ENCODE measurements at regions not wholly inside any gene's neighbourhood (a gene's known extent, or its start where the extent isn't known, plus 50 kb on each side); places are given as distances from the start of the nearest gene placed in this dataset.
"Not testable (repeated sequence)": the region's sequence is repeated elsewhere in the genome, so short reads cannot be mapped to it uniquely, and the experiment has no call there.

- no peak for DNase-seq (ENCODE audit: low read depth in 3 of 3)
Measured at GRCh38 chr15:31597466-31597865, 270.8 kb downstream of the KLF13 start.

DNA sequence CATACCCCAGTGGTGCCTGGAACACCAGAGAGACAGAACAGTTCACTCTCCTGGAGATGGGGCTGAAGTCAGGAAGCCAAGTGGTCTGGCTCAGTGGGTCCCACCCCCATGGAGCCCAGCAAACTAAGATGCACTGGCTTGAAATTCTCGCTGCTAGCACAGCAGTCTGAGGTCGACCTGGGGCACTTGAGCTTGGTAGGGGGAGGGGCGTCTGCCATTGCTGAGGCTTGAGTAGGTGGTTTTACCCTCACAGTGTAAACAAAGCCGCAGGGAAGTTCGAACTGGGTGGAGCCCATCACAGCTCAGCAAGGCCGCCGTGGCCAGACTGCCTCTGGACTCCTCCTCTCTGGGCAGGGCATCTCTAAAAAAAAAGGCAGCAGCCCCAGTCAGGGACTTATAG is 272.0 kb downstream of the KLF13 start:
- no peak for DNase-seq (ENCODE audit: low read depth in 3 of 3)

GRCh38 chr15:31605467-31605931 is 278.9 kb downstream of the KLF13 start:
- DNase-seq (ENCODE audit: low read depth in 3 of 3) = no peak

GRCh38 chr15:31606194-31606669 is 279.6 kb downstream of the KLF13 start:
- no peak for DNase-seq (ENCODE audit: low read depth in 3 of 3)

GRCh38 chr15:31606931-31607497 is 280.4 kb downstream of the KLF13 start:
- DNase-seq (ENCODE audit: low read depth in 3 of 3) = no peak

GRCh38 chr15:31607656-31608055 is 281.0 kb downstream of the KLF13 start:
- DNase-seq (ENCODE audit: low read depth in 3 of 3) = no peak

- no peak for DNase-seq (ENCODE audit: low read depth in 3 of 3)
Measured at GRCh38 chr15:31609258-31609681, 282.6 kb downstream of the KLF13 start.

- DNase-seq (ENCODE audit: low read depth in 3 of 3) = no peak
Measured at GRCh38 chr15:31609906-31610305, 283.3 kb downstream of the KLF13 start.

DNA sequence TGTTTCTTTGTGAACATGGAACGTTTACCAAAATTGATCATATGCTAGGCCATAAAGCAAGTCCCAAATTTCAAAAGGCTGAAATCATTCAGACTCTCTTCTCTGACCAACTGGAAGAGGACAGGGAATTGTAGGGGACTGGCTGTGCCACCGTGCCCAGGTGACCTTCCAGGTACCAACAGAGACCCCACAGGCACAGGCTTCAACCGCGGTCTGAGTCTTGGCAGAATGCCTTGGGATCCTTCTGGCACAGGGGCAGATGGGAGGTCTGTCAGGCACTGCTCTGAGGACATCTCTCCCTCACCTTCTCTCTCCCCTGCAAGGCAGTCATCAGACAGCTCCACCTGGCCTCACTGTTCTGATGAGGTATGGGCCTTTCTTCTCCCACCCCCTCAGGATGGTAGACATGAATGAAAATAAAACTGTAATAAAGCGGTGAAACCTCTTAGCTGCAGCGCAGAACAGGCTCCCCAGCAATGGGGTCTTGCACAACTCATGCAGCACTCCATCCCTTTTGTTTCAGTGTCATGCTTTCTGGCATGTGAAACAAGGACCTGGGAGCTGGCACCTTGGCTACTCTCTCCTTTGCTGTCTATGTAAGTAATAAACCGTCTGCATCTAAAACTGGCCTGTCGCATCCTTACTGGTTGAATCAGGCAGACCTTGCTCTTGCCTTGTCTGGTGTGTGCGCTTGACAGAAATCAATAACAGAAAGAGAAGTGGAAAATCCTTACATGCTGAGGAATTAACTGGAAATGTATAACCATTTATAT is 289.2 kb downstream of the KLF13 start:
- no peak for DNase-seq (ENCODE audit: low read depth in 3 of 3)

DNA sequence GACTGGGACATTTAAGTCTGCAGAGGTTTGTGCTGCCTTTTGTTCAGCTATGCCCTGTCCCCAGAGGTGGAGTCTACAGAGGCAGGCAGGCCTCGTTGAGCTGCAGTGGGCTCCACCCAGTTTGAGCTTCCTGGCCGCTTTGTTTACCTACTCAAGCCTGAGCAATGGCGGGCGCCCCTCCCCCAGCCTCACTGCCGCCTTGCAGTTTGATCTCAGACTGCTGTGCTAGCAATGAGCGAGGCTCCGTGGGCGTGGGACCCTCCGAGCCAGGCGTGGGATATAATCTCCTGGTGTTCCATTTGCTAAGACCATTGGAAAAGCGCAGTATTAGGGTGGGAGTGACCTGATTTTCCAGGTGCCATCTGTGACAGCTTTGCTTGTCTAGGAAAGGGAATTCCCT is 296.7 kb downstream of the KLF13 start:
- DNase-seq (ENCODE audit: low read depth in 3 of 3) = not testable (repeated sequence)

GRCh38 chr15:31624115-31624514 is 297.5 kb downstream of the KLF13 start:
- DNase-seq (ENCODE audit: low read depth in 3 of 3) = not testable (repeated sequence)

DNA sequence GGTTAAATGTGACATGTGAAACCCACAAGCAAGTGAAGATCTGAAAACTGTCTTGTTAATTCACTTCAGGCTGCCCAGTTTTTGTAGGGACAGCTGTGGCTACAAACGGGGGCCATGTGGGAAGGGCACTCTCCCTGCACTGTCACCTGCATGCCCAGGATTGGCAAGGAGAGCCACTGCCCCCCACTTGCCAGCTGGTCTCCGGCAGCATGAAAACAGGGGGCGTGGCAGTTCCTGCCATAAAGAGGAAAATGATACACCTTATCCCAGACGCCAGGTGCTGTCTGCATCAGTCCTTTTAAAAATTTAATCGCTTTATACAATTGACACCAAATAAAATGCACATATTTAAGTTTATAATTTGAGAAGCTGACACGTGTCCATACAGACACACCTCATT is 309.1 kb downstream of the KLF13 start:
- DNase-seq (ENCODE audit: low read depth in 3 of 3) = not testable (repeated sequence)

- not testable (repeated sequence) for DNase-seq (ENCODE audit: low read depth in 3 of 3)
Measured at GRCh38 chr15:31636911-31637310, 310.3 kb downstream of the KLF13 start.

DNA sequence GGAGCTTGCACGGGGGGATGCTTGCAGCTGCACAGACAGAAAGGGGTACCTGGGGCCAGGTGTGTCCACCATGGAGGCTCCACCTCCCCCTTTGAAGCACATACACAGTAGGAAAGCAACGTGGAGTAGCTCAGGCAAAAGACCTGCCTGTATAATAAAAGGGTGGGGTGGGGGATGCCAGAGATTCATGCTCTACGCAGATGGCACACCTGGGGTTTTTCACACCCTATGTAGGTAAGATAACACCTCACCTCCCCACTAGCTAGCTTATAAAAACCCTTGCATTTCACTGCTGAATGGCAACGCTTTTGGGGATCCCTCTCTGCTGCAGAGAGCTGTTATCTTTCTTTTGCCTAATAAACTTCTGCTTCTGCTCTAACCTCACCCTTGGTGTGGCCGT is 317.3 kb downstream of the KLF13 start:
- DNase-seq (ENCODE audit: low read depth in 3 of 3) = not testable (repeated sequence)

- not testable (repeated sequence) for DNase-seq (ENCODE audit: low read depth in 3 of 3)
Measured at GRCh38 chr15:31644761-31645160, 318.1 kb downstream of the KLF13 start.

GRCh38 chr15:31647337-31647826 is 320.7 kb downstream of the KLF13 start:
- not testable (repeated sequence) for DNase-seq (ENCODE audit: low read depth in 3 of 3)

GRCh38 chr15:31649634-31650033 is 323.0 kb downstream of the KLF13 start:
- not testable (repeated sequence) for DNase-seq (ENCODE audit: low read depth in 3 of 3)

DNA sequence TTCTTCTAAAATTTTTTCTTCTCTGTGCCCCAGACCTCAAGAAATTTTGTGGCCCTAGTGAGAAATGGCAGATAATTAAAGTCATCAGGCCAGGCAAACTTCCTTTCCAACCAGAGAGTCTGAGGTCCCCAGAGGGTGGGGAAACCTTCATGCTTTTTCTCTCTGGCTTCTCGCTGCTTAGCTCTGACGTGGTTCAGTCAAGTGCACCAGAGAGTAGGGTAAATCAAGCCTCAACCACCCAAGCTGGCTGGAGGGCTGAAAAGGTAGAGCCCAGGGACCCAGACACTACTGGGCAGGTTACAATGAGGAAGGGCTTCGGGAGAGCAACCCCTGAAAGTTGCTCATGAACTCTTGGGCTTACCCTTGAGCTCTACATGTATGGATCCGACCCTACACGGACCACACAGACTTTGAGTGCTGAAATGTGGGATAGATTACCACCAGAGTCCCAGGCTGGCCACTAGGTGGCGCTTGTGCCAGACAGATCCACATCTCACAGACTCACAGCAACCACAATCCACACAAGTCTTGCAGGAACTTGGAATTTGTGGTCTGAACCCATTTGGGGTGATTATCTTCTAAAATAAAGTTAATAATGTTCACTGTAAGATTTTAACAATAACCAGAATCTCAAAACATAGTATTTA is 323.5 kb downstream of the KLF13 start:
- DNase-seq (ENCODE audit: low read depth in 3 of 3) = peak; percentile 13 to 34 (median 29)

GRCh38 chr15:31656915-31657314 is 330.3 kb downstream of the KLF13 start:
- not testable (repeated sequence) for DNase-seq (ENCODE audit: low read depth in 3 of 3)

- no peak for DNase-seq (ENCODE audit: low read depth in 3 of 3)
Measured at GRCh38 chr15:31660816-31661215, 334.2 kb downstream of the KLF13 start.

DNA sequence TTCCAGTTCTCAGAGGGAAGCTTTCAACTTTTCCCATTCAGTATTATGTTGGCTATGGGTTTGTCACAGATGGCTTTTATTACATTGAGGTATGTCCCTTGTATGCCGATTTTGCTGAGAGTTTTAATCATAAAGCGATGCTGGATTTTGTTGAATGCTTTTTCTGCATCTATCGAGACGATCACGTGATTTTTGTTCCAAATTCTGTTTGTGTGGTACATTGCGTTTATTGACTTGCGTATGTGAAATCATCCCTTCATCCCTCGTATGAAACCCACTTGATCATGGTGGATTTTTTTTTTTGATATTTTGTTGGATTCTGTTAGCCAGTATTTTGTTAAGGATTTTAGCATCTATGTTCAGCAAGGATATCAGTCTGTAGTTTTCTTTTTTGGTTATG is 339.1 kb downstream of the KLF13 start:
- not testable (repeated sequence) for DNase-seq (ENCODE audit: low read depth in 3 of 3)

- DNase-seq (ENCODE audit: low read depth in 3 of 3) = not testable (repeated sequence)
Measured at GRCh38 chr15:31669158-31669908, 342.7 kb downstream of the KLF13 start.
